NCI-H446 (cell line): ENCODE measurements at regions not wholly inside any gene's neighbourhood (a gene's known extent, or its start where the extent isn't known, plus 50 kb on each side); places are given as distances from the start of the nearest gene placed in this dataset.
"Not testable (repeated sequence)": the region's sequence is repeated elsewhere in the genome, so short reads cannot be mapped to it uniquely, and the experiment has no call there.

Experiments used
- DNase-seq, 2 experiments: peaks; one replicate each; lab custom pipeline; 2025; lab: John Stamatoyannopoulos, UW

DNA sequence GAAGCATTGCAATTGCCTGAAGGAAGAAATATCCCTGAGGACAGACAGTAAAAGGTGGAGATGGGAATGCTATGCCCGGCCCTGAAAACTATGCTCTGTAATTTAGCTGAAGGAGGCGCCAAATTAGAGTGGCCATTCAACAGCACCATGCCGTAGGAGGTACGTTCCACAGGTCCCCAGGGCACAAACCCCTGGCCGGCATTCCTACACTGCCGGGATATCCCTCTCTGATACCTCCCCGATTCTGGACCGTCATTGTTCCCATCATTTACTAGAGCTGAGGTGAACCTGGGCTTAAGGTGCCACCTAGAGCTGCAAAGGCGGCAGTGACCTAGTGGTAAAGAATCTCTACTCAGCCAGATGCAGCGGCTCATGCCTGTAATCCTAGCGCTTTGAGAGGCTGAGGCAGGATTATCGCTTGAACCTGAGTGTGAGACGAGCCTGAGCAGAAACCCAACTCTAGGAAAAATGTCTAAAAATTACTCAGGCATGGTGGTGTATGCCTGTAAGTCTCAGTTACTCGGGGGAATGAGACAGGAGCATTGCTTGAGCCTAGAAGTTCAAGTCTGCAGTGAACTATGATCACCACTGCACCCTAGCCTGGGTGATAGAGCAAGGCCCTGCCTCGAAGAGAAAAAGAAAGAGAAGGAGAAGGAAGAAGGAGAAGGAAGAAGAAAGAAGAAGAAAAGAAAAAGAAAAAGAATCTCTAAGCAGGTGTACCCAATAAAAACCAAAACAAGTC, 53.0 kb upstream of the TNKS2 start:
- DNase-seq, result no peak

DNA sequence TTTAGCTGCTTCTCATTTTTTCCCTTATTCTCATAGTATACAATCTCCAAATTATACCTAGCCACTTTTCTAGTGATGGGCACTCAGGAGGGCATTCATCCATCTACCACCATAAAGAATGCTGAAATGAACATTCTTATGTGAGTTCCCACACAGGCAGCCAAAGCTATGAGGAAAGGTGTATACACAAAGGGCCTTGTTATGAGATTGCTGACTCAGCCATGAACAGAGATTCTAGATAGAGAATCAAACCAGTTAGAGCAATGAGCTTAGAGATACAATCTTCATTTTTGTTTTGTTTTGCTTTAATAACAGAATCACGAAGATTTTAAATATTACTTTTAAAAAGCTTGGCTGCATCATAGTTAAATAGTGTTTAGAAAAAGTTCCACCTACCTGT, 54.8 kb upstream of the TNKS2 start:
- DNase-seq, result no peak

DNA sequence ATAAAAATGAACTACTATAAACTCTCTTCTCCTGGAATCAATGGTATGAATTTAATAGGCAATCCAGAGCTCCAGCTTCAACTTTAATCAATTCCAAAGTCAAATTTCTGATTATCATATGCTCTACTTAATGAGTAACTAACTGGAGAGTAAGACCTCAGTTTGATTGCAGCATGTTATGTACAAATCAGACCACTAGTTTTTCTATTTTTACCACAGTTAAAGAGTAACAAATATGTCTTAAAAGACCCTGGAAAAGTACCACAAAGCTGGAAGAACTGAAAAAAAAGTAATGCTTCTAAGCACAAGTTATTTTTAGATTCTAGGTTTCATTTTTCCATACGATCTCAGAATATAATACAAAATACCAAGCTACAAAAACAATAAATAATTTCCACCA, 56.0 kb upstream of the TNKS2 start:
- DNase-seq, result no peak

DNA sequence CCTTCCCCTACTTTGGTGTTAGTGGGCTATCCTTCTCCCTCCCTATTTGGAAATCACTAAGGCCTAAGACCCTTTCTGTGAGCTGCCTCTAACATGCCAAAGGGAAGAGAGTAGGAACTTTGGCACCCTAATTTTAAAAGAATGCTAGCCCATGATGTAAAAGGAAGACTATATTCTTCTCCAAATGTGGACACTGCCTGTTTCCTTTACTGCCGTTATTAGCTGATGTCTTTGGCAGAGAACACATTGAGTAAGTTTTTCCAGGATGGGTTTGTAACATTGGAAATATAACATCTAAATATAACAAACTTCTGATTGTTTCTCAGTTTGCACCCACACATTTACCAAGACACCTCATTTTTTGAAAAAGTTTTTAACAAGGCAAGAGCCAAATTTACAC, 56.9 kb upstream of the TNKS2 start:
- DNase-seq, result no peak

DNA sequence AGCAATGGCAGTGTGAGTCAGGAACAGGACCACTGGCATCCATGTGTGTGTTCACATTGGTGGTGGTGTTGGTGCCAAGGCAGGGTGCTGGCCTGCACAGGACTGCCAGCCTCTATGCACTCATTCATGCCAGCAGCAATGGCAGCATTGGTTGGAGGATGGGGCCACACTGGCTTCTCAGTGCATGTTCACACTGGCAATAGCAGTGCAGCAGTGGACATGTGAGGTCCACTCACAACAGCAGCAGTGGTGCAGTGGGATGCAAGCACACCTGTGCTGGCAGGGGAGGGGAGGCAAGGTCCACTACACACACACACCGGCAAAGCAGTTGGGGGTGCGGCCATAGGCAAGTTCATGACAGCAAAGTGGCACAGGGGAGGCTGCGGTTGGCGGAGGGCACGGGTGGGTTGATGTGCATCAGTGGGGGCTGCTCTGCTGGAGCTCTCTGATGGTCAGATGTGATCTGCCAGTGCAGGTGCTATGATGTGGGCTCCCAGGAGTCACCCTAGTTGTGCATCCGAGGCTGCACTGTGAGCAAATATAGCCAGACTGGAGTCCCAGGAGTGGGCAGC, 57.8 kb upstream of the TNKS2 start:
- DNase-seq, result no peak

DNA sequence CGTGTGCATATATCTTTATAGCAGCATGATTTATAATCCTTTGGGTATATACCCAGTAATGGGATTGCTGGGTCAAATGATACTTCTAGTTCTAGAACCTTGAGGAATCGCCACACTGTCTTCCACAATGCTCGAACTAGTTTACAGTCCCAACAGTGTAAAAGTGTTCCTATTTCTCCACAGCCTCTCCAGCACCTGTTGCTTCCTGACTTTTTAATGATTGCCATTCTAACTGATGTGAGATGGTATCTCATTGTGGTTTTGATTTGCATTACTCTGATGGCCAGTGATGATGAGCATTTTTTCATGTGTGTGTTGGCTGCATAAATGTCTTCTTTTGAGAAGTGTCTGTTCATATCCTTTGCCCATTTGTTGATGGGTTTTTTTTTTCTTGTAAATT, 66.0 kb upstream of the TNKS2 start:
- not testable (repeated sequence) for DNase-seq

DNA sequence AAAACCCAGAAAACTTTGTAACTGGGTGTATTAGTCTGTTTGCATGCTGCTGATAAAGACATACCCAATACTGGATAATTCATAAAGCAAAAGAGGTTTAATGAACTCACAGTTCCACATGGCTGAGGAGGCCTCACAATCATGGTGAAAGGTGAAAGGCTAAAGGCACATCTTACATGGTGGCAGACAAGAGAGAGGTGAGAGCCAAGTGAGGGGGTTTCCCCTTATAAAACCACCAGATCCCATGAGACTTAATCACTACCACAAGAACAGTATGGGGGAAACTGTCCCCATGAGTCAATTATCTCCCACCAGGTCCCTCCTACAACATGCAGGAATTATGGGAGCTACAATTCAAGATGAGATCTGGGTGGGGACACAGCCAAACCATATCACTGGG, 68.9 kb upstream of the TNKS2 start:
- not testable (repeated sequence) for DNase-seq

DNA sequence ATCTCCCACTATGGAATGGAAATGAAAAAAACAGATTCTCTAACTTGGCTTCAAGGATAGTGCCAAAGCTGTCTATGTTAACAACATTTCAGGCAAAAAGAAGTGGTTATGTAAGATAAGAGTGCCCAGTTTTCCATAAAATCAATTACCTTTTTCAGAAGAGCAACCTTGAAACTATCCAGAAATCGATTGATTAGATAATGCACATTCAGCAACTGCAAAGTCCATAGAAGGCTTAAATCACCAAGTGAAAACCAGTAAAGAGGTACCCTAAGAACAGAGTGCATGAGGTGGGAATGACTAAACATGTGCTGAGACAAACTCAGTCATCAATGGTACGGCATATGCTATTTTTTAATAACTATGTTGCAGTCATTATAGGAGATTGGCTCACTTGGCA, 71.9 kb upstream of the TNKS2 start:
- DNase-seq, result no peak

DNA sequence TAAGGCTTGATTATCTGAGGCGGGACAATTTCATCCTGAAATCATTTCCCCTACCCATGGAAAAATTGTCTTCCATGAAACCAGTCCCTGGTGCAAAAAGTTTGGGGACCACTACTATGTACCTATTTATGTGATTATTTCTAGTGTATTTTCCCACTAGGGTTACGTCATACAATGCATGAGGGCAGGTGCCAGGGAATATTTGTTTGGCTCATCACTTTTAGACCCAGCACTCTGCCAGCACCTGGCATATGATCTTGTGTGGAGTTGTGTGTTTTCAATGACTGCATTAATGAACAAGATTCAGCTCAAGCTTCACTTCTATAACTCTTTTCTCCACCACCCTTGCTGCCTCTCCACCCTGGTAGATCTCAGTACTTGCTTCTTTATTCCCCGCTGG, 73.3 kb upstream of the TNKS2 start:
- DNase-seq, result no peak

DNA sequence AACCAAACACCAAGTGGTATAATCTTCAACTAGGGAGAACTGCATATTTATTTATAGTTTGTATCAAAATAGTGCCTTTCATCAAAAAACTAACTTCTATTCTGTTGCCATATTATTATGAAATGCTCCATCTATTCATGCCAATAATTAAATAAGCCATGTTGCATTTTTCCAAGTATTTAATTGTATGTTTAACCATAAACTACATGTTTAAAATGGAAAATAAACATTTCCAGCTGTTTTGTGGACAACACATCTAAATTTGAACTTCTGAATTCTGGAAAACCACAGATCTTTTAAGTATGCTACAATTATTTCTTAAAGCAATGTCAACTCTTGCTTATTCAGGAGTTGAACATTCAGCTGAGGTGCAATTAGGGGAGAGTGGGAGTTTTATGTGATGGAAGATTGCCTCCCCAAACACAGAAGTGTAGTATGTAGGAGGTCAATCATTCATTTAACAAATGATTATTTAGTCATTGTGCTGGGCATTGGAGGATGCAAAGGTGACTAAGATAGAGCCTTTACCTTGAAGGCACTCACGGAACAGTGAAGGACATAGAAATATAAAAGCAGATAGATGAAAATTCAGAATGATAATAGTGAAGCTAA, 80.7 kb upstream of the PPP1R3C start:
- DNase-seq, result no peak

DNA sequence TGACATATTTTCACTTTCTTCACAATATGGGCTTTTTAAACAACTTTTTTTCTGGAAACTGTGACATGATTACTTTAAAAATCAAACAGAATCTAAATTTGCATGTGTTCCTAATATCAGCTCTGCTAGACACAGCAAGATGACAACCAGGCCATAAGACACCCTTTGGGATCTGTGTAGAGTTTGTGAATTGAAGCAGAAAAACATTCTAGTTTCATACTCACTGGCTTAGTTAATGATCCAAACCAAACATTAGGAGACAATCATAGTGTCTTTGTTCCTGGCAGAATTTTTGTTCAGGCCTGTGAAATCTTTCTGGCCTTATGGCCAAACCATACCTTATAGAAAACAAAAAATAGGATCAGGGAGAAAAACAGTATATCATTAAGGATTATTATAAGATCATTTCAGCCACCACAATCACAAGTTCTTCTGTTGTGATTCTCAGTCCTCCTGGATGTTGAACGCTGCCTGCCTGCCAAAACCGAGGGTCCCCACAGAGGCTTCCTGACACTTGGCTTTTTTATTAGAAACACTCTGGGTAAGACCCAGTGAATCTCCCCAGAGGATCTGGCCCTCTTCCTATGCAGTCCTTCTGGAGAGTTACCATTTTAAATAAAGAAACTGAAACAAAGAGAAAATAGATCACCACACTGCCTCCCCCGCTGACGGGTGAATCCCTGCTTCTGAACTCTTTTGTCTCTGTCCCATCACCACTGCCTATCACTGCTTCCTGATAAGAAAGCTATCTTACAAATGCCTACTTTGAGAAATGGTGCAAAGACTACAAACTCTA, 79.2 kb upstream of the PPP1R3C start:
- DNase-seq, result peak; percentile 44 to 65

DNA sequence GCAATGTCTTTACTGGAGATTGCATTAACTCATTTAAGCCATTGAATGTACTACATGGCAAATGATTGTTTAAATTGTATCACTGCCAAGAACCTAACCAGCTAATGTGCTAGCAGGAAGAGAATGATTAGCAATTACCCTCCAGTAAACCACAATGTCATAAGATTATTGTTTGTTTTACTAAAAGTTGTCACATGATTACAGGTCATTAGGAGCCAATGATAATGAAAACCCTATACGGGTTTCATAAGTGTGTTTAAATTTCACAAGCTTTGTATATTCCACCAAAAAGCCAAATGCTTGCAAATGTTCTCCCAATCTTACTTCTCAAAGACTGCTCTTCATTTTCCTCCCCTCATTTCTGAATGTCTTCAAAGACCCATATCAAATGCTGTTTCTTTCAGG, 76.5 kb upstream of the PPP1R3C start:
- DNase-seq, result peak in 1 of 2 experiments; percentile 40

DNA sequence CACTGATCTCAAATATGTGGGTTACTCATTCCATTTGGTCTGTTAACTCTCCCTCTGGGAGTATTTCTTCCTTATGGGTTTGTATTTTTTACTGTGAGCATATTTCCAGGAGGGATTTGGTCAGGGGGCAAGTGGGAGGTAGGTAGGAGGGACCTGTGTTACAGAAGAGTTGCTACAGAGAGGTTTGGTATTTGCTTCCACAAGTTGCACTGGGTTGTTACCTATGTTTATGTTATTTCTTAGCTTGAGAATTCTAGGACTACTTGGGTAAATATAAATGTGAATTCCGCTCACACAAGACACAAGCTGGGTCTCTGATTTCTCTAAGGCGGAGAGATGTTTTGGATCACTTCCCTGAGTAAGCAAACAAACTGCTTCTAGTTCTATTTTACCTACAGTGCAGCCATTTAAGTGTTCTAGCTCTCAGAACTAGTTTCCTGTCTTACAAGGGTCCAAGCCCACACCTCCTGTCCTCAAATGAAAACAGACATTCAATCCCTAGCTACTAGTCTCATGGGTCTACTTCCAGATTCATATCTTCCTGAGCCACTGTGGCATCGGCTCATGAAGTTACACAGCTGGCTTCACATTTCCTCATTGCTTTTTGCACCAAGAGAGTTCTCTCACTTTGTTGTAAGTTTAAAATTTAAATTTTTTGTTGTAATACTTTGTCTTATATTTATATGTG, 75.4 kb upstream of the PPP1R3C start:
- DNase-seq, result no peak

DNA sequence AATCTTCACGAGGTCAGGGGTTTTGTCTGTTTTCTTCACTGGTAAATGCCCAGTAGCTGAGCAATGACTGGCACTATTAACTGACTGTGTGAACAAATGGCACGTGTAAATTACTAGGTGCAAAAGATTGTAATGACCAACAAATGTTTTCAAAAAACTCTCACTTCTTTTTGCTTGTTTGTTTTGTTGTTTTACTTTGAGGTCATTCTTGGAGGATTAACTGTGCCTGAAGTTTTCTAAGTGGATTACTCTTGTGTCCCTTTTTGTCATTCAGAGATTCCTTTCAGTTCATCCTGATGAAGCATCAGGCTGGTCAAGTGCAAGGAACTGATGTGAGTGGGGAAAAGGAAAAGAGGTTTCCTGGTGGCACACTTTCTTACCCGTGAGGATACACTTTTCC, 74.4 kb upstream of the PPP1R3C start:
- DNase-seq, result no peak

DNA sequence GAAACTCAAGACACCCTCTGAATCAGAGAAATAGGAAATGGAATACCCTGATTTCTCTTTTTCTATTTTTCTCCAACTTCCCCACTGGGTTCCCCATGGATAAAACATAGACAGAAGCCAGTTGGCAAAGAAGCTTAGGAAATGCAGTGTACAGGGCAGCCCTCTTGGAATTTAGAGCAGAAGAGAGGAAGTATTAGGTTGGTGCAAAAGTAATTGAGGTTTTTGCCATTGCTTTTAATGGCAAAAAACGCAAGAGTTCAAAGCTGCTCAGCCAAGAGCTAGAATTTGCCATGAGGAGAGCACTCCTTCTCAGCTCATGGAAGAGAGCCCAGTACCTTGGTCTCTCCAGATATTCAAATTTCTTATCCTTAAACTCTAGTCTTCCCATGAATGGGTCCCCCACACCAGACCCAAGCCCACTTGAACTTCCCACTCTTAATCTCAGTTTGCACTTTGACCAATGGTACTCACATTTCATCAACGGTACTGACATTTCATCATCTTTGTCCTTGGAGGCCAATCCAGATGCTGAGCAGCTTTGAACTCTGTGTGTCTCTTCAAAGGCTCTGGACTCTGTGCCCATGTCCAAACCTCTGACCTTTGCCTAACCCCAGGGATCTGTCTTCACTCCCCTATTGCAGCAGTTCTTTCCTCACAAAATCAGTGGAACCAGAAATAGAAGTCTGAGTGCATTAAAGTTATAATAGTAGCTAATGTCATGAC, 73.2 kb upstream of the PPP1R3C start:
- no peak for DNase-seq

DNA sequence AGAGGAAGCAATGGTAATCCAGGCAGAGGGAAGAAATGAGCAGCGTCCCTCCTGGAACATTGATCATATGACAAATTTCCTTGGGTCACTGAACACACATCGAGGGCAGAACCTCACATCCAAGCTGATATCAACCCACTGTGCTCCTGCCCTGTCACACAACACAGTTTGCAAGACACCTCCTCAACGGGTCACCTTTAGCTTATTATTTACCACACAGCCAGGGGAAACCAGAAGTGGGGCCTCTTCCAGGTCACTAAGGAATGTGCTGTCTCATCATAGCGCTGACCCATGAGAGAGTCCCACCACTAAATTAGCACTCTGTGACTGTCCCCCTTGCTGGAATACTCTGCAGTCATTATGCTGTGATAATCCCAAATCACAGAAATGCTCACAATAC, 69.7 kb upstream of the PPP1R3C start:
- no peak for DNase-seq

DNA sequence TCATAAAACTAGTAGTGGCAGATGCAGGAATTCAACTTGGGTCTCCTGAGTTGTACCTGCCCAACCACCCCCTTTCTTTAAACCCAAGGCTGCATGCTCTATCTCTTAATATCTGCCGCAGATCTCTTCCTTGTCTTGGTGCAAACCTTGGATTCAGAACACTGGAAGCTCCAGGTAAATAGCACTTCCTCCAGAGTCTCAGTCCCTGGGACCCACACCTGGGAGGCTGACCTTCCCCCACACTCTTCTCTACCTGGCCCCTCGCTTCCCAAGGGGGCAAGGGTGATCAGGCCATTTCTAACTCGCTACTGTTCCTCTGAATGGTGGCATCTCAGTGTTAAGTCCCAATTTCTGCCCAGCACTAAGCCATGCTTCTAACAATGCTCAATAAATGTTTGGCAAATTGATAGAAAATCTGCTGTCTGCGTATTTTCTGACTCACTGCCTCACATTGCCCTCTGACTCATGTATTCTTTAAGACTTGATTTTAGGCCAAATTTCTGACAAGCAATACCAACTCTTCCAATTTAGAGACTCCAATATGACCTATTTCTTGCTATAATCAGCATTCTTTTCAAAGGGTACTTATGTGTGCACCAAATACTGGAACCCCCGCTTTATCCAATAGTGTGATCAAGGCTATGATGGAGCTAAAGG, 68.0 kb upstream of the PPP1R3C start:
- DNase-seq, result peak in 1 of 2 experiments; percentile 59

DNA sequence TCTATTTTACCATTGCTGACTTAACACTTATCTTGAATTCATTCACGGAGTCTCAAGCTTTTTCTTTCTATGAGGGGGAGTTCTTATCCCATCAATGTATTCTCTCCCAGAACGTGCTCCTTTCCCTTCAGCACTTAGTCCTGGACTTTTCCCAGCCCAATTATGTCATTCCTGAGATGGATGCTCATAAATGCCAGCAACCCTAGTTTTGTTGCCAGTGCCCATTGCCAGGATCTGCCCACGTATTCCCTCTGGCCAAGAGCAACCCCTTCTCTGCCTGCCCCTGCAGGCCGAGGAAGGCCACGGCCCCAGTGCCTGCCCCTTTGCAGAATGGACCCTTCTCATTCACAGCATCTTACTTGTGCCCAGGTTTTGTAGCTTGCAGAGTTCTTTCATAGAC, 67.4 kb upstream of the PPP1R3C start:
- DNase-seq, result peak; percentile 38 to 69

DNA sequence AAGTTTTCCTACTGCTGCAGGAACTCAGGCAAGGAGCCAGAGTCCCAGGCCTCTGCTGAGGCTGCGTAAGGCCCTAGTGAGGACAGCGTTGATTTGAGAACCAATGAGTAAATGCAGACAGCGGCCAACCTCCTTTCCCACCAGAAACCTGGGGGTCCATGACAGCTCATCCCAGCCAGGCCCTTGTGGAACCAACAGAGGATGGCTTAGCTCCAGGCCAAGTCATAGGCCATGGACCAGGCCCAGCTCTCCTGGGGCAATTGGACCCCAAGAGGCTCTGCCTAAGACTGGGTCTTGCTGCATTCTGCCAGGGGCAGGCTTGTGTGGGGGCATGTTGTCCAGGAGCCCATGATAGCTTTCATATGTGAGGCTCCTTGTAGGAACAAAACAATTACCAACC, 65.4 kb upstream of the PPP1R3C start:
- DNase-seq, result no peak

DNA sequence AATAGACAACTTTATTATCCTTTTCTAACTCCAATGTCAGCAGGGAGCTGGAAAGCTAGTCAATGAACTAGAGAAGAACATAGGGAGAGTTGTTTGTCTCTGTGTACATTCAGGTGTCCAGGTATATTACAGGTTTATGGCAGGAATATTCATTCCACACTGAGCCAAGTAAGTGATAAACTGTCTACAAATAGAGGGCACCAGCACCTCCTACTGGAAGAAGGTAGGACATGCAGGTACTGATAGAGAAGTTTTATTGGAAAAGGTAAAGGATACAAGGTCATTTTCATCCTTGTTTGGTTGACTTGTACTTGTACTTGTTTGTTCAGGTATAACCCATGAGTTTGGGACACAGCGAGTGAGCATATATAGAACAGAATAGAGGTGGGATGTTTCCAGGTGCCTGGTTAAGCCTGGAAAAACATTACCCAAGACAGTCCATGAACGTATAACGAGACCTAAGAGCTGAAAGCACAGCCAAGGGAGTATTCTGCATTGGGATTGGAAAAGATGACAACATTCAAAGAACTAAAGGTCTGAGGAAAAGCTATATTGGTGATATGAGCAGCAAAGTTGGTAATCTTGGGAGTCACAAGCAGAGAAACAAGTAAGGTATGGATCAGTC, 61.4 kb upstream of the PPP1R3C start:
- DNase-seq, result peak in 1 of 2 experiments; percentile 46

DNA sequence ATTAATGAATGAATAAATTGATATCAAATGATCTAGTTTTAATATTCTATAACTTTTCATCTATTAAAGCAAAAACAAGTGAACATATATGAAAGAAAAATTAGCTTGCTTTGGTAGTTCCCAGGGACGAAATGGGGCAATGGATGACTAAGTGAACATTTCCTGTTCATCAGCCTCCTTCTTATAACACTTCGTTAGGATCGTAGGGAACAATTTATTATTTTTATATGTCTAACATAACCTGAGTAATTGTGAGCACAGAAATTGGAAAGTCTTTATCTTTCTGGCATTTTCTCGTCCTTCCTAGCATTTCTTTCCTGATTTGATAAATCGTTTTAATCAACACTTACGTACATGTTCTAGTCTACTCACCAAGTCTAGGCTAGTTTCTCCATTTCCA, 59.1 kb upstream of the PPP1R3C start:
- DNase-seq, result no peak
